Activated naive CD4-positive, alpha-beta T cell (primary cell): ENCODE measurements at regions not wholly inside any gene's neighbourhood (a gene's known extent, or its start where the extent isn't known, plus 50 kb on each side); places are given as distances from the start of the nearest gene placed in this dataset.

Experiments
- DNase-seq, 4 experiments: peaks; one replicate each; lab custom pipeline; 2025; lab: John Stamatoyannopoulos, UW

DNA sequence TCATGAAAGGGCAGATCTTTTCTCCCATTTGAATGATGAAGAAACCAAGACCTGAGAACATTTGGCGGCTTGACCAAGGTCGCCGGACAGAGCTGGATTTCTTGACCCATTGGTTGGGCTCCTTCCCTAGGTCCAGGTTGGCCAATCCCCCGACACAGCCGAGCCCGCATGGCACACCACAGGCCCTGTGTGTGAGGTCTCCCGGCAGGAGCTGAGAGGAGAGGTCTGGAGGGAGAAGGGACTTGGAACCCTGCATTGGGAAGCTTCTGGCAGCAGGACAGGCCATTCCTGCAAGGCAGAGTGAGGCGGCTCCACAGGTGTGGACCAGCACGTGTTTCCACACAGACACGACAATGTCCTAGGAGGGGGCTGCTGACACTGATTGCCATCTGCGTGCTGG is 98.6 kb upstream of the THY1 start:
- DNase-seq, result no peak

DNA sequence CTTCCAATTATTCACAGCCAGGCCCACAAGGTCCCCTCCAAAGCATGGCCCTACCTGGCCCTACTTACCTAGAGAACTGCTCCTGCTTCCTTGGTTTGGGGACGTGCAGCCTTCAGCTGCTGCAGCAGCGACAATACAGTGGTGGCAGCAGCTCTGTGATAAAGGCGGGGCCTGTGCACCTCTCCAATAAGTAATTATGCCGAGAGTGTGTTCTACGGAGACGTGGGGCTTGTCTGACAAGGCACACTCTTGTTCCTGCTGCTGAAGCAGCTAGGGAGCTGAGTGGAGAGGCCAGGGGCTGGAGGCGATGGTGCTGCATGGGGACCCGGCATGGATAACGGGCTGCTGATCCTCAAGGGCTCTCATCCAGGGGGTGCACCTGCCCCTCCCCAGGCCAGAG is 98.0 kb upstream of the THY1 start:
- DNase-seq, result no peak

DNA sequence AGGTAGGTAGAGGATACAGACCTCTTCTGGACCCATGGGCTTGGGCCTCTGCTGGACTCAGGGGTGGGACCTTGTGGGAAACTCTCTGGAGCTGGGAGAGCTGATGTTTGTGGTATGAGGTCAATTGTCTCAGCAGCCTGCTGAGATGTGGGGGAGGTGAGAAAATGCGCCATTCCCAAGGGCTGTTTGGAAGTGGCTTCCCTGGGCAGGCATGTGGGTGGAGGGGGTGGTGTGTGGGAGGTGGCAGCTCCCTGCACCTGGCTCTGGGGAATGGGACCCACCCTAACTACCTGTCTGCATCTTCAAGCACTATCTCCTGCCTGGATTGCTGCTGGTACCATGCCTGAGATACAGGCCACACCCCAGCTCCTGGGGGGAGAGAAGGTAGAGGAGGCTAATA is 97.4 kb upstream of the THY1 start:
- DNase-seq, result no peak

DNA sequence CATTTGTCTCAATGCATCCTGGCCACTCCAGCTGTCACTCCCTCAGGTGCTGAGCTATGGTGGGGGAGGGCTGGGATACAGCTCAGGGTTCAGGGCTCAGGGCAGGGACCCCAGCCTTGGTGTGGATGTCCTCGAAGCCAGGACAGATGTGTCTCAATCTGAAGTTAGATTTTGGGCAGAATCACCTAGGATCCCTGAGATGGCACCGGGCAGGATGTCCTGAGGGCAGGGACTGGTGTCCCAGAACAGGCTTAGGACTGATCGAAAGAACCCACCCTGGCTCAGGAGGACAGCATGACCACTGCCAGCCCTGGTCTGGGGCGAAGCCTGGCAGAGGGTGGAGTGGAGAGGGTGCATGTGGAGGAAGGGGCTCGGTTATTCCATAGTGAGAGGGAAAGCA is 96.8 kb upstream of the THY1 start:
- no peak for DNase-seq

DNA sequence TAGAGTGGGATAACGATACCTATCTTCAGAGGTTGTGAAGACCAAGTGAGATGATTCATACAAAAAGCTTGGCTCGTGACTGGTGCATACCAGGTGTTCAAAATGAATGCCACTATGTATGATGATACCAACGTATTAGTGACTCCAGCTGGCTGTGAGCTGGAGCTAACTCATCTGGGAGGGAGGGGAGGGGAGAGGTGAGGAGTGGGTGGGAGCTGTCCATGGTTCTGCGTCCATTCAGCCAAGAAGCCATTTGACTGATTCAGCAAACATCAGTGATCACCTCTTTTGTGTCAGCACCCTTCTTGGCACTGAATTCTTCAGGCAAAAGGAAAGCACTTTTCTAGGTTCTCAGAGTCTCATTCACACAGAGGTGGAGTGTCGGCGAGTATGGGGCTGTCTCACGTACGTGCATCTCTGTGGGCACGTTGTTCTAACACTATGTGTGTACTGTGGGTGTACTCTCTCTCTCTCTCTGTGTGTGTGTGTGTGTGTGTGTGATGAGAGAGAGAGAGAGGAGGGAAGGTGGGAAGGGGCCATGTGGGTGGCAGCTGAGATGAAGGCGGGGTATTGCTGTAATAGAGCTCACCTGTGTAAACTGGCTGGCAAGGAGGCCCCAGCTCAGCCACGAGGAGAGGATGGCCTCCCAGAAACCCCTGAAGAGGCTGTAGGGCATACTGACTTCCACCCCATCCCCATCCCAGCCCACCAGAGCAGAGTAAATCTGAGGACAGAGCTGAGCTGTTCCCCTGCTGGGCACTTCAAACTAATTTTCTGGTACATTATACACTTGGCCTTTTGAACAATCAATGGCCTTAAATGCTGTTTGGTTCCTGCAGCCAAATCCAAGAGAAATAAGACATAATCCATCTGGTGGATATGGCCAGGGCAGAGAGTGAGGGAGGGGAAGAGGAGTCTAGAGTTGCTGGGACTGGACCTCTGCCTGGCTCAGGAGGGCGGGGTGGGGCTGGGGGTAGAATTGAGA is 96.1 kb upstream of the THY1 start:
- DNase-seq, result no peak

DNA sequence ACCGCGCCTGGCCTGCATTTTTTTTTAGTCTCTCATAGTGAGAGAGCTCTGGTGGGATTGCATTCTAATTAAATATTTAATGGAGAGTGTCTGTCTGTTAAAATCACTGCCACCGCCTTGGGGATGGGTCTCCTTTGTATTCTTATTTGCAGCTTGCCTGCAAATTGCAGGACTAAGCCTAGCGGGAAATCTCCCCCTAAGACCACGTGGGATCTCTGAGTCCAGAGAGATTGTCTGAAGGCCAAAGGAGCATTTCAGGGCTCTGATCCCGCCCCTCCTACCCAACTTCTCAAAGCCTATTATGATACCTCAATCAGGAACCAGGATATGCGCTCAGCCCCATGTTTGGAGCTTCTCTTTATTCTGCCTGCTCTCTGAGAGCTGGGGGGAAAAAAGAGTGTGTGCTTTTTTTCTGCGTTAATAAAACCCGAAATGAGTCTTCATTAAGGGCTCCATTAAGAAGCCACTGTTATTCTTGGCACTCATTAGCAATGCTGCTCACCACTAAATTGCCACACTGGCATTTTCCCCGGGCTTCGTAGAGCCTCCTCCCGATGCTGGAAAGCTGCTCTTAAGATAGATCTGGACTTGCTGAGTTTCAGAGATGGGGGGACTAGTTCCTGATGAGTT is 92.9 kb upstream of the THY1 start:
- DNase-seq, result no peak

DNA sequence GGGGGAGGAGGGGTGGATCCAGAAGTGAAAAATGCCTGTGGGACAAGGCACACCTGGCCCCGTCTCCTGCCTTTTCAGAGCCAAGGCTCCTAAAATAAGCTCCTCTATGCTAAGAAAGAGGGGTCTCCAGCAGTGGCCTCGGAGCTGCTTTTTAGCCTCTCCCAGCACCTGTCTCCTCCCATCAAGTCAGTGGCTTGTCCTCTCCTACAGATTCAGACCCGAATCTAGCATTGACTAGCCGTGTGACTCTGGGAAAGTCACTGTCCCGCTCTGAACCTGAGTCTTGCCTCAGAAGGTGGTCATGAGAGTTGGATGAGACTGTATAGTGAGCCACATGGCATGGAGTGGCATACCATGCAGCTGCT is 90.8 kb upstream of the THY1 start:
- DNase-seq, result no peak

DNA sequence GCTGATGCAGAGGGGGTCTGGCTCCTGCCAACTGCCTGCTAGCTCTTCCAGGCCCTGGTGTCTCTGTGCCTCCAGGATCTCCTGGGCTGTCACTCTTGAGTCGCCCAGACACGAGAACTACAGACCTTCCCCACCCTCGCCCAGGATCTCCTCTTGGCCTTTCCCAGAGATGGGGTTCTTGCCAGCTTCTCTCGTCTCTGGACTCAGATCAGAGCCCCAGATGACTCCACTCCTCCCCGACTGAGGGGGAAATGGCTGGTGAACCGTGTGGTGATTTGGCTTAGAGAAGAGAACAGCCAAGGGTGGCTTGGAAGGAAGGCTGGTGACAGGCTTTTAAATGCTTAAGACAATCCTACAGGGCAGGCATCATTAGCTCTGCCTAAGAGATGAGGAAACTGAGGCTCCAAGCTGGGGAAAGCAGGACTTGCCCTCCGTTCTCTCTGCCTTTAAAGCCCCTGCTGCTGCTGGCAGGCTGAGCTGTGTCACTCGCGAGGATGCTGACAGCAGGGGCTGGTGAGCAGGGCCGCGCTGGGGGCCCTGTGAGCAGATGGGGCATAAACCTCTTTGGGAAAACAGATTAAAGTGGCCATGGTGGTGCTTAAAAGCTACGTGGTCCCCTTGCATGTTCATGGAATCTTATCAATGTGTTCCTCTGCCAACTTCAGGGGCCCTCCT is 90.3 kb upstream of the THY1 start:
- no peak for DNase-seq

DNA sequence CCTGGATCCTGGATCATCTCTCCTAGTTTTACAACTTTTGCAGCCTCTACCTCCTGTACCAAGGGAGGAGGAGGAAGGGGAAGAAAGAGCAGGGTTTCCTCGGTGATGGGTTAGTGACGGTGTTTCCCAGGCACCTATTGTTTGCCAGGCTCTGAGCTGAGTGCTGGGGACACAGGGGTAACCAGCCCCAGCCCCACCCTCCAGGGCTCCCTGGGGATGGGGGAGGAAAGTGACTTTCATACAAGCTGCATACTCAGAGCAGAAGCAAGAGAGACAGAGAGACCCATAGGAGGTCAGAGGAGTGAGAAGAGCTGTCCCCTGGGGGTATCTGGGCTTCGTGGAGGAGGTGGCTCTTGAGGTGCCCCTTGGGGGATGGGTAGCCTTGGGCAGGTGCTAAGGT is 89.4 kb upstream of the THY1 start:
- no peak for DNase-seq

DNA sequence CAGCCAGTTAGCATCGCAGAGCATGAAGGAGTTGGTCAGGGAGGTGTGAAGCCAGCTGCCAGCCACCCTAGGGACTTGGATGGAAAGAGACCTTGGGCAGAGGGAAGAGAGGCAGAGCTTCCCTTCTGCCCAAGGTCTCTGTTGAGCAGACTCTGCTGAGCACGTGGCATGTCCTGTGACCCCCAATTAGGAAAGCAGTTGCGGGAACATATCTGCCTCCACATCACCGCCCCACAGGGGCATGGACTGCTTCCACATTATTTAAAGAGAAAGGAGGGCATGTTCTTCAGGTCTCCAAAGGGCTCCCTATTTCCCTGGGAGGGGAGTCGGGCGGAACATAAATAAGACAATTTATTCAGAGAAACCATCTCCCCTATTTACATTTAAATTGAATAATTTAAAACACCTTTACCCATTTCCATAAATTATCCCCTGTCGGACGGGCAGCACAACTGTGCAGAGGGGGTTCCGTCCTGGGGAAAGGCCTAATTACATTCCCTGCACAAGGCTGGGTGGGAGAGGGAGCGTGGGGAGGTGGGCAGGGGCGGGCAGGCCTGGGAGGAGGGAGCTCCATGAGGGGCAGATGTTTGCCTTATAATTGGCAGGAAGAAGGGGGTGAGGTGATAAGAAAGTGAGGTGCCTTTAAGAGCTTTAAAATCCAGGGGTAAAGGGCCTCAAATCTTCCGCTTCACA is 88.8 kb upstream of the THY1 start:
- DNase-seq, result no peak

DNA sequence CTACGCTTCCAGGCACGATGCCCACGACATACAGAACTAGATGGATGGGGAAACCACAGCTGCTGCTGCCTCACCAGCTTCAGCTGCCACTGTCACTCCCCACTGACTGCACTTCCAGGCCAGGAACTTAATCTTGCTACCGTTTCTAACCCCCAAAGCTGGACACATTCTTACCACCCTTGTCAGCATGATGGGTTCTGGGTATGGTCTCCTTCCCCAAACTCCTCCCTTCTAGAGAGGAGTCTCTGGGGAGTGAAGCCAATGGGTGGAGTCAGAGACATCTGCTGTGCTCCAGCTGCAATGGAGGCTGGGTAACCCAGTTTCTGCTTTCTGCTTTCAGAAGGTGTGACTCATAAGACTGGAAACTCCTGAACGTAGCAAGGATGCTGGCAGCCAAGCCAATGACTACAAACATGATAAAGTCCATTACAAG is 87.0 kb upstream of the THY1 start:
- DNase-seq, result no peak

DNA sequence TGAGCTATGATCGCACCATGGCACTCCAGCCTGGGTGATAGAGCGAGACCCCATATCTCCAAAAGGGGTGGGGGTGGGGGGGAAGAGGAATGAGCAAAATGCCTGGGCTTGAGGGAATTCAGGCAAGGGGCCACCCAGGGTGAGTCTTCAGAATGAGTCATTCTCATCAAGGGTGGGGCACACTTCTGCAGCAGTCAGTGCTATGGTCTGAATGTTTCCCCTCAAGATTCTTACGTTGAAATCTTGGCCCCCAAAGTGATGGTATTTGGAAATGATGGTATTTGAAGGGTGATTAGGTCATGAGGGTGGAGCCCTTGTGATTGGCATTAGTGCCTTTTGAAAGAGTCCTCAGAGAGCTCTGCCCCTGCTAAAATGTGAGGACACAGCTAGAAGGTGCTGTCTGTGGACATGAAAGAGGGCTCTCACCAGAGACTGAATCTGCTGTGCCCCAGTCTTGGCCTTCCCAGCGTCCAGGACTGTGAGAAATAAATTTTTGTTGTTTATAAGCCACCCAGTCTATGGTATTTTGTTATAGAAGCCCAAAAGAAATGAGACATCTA is 86.4 kb upstream of the THY1 start:
- DNase-seq, result no peak

DNA sequence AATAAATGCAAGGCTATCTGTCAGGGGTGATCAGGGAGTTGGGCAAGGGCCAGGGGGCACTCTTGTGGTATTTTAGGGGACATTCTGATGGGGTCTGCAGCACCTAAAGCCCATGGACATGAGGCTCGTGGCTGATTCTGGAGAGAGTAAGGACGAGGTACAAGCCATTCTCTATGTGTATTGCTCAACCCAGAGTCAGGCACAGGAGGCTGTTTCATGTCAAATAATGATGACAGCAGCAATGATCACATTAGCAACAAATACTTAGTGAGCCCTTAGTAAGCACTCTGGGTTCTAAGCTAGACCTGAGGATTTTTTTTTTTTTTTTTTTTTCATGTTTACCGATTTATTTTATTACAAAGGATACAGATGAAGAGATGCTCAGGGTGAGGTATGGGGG is 83.5 kb upstream of the THY1 start:
- no peak for DNase-seq

DNA sequence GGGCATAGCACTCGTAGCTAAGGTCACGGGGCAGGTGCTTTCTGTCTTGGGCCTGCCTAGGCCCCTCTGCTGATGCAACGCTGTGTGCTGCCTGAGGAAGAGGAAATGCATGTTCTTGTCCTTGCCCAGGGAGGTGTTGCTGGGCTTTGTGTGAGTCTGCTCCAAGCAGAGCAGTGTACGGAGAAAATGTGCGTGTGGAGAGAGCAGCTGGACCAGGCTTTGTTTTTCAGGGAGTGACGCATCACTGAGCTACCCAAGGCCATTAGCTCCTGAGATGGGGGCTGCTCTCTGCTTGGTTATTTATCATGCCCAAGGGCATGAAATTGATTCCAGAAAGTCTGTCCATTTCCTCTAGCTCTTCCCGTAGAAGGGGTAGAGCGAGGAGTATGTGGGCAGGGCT is 82.9 kb upstream of the THY1 start:
- no peak for DNase-seq

DNA sequence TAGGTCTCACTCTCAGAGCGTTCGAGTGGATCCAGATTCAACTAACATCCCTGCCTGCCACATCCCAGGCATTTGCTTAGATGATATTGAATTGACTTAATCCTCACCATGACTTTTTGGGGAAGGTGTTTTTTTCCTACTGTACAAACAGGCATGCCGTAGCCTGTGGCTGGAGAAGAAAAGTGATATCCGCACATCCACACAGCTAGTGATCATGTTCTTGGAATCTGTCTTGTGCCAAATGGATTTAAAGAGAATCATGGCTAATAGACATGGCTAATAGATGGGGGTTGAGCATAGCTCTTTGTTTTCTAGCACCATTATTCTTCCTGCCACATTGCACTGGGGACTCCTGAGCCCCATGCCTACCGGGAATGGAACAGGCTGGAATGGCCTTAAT is 82.1 kb upstream of the THY1 start:
- no peak for DNase-seq

DNA sequence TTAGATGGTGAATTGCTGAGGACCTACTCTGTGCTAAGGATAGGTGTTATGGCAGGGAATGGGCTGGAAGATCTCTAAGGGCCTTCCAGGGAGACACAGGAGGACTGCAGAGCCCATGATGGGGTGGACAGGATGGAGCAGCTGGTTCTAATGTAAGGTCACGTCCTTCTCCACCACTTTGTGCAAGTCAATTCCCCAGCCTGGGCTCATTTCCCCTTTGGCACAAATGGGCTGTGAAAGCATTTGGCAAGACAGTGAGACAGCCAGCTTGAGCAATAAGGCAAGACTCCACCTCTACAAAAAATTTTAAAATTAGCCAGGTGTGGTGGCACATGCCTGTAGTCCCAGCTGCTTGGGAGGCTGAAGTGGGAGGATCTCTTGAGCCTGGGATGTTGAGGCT is 81.4 kb upstream of the THY1 start:
- no peak for DNase-seq

DNA sequence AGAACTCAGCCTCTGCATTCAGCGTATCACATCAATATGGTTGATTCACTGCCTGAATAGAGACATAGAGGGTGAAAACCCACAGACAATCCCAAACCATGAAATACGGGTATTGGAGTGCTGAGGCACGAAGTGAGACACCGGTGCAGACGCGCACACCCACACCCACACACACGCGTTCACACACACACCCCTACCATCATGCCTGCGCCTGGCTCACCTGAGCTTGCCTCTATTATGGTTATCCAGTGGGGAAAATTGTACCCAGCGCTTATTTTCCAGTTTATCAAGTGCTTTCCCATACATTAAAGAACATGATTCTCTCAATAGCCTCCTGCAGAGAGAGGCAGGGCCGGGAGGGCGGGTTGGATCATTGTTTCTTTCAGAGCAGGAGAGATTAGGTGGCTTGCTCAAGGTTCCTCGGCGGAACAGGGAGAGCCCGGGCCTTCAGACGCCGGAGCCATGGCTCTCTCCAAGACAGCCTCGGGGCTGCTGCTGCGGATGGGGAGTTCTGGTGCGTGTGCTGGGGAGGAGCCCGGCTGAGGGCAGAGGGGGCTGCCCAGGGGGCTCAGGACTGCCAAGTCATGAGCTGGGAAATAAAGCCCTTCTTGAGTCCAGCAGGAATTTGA is 78.9 kb upstream of the THY1 start:
- DNase-seq, result no peak

DNA sequence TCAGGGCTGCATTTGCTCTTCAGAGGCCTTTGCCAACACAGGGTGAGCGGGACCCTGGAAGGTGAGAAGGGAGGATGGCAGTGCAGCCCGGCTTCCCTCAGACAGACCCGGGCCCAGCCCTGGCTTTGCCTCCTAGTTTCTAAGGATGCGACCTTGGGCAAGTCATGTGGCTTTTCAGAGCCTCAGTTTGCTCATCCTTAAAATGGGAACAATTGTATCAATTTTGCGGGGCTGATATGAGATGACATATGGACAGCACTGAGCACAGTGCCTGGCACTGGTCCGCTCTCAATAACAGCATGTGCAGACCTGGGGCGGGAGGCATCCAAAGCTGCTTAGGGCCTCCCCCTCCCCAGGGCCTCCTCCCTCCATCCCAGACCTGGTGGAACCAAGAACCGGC is 74.7 kb upstream of the THY1 start:
- no peak for DNase-seq

DNA sequence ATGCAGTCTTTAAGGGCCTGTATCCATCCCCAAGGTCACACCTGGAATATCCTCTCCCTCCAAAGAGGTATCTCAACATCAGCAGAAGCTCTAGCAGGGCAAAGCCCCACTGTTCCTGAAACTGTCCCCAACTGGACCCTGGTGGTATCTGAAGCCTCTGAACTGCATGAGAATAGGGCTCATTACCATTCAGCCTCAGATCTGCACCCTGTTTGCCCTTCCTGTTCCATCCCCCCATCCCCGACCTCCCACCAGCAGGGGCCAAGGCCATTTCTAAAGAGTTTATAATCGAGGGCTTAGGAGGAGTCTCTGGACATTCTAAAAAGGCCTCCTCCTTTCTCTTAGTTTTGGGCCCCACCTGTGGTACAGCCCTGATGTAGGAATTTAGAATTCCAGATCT is 74.0 kb upstream of the THY1 start:
- DNase-seq, result no peak

DNA sequence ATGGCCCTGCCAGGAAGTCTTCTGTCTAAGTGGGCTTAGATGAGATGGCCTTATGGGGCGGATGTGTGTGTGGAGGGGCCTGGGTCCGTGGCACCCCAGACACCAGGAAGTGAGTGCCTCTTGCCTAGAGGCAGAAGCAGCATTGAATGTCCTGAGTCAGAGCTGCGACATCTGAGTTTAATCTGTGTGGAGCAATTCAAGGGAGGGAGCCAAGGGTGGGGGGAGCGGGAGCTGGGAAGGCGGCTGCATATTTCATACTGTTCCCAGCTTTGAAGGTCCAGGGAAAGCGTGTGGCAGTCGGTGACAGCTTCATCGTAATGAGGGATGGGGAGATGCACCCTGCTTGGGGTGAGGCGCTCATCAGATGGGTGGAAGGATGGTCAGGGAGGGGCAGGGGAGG is 73.5 kb upstream of the THY1 start:
- DNase-seq, result no peak

DNA sequence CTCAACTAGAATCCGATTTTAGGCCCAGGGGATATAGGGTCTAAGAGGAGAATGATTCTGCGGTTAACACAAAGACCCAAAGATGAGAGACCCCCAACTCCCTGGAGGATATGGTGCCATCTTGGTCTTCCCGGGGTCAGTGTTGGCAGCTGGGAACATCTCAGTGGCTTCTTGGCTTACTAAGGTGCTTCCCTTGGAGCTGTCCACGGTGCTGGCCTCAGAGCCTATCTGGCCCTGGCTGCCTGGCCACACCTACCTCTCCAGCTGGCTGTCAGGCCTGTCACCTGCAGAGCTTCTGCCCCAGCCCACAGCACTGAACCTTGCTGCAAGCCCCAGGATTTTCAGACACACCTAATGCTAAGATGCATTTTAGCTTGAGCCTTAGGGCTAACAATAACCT is 70.7 kb upstream of the THY1 start:
- no peak for DNase-seq
